Esophagus muscularis mucosa (tissue), 4 donors: ENCODE measurements at regions not wholly inside any gene's neighbourhood (a gene's known extent, or its start where the extent isn't known, plus 50 kb on each side); places are given as distances from the start of the nearest gene placed in this dataset.

Source experiments
- DNase-seq: peaks from one replicate; pipeline ENCODE4 v3.0.0-alpha.2; 2017; ENCODE audit errors: extremely low spot score
- H3K27ac ChIP-seq, 4 donors: fragments of 200-600 bp; sonication (generic); replicated peaks in 1 of 4; 1 replicate in 3 of 4; 2 replicates in 1 of 4; pipeline ENCODE4 v1.5.1; 2016 to 2019; ENCODE audit warnings: mild to moderate bottlenecking in 1 of 4
- H3K27me3 ChIP-seq, 4 donors: fragments of 200-600 bp; sonication (generic); one replicate each; pipeline versions ENCODE4 v1.5.1 to v1.6.0; 2016 to 2019
- H3K36me3 ChIP-seq, 4 donors: fragments of 200-600 bp; sonication (generic); one replicate each; pipeline ENCODE4 v1.5.1; 2016 to 2019
- H3K4me1 ChIP-seq, 4 donors: fragments of 200-600 bp; sonication (generic); one replicate each; pipeline ENCODE4 v1.5.1; 2016 to 2019
- H3K4me3 ChIP-seq, 4 donors: fragments of 200-600 bp; sonication (generic); 1 replicate in 2 of 4; 2 replicates in 2 of 4; pipeline ENCODE4 v1.5.1; 2016 to 2019; ENCODE audit warnings: mild to moderate bottlenecking in 4 of 4, moderate library complexity in 1 of 4
- H3K9me3 ChIP-seq, 4 donors: fragments of 200-600 bp; sonication (generic); 1 replicate in 3 of 4; 2 replicates in 1 of 4; pipeline ENCODE4 v1.5.1; 2016 to 2019
- CTCF ChIP-seq, 3 experiments: fragments of 200-600 bp in 2 of 3; fragments of 450-650 bp in 1 of 3; sonication (generic) in 2 of 3; IDR thresholded peaks; one replicate each; pipeline ENCODE4 v1.5.1; 2017 to 2019; ENCODE audit warnings: antibody characterized with exemption in 3 of 3, mild to moderate bottlenecking in 2 of 3, moderate library complexity in 1 of 3
- EP300 ChIP-seq: sonication (generic); formaldehyde crosslinking; IDR thresholded peaks from one replicate; pipeline ENCODE4 v1.6.1; 2017; ENCODE audit warnings: antibody characterized with exemption
- POLR2A ChIP-seq: fragments of 450-650 bp; IDR thresholded peaks from one replicate; pipeline ENCODE4 v1.6.1; 2017; ENCODE audit warnings: antibody characterized with exemption, moderate library complexity, mild to moderate bottlenecking, low read depth
- POLR2AphosphoS5 ChIP-seq, 2 donors: sonication (generic); formaldehyde crosslinking; IDR thresholded peaks; one replicate each; pipeline ENCODE4 v1.6.1; 2017; ENCODE audit warnings: antibody characterized with exemption in 2 of 2
- WGBS: methylation state at CpG from one replicate; pipeline ENCODE4 v1.1.5; 2018; 5-methylcytosine and 5-hydroxymethylcytosine counted together
- intact Hi-C: fragments of 100-400 bp; cut with DNase I; formaldehyde crosslinking; loops from one replicate; pipeline ENCODE4 v1.15.1; 2023

GRCh38 chr1:58214674-58215073 is 331.9 kb downstream of the OMA1 start:
- 89% methylated on average over 1 of the region's 1 CpG for WGBS
- Histone ChIP-seq H3K27me3 (no peaks in the 10 kb centered on the region), H3K36me3 (no peaks in the 10 kb centered on the region), H3K27ac (no peak overlapping the region), H3K4me3 (no peak overlapping the region), H3K9me3 (no peaks in the 10 kb centered on the region), H3K4me1 (no peaks in the 10 kb centered on the region)
- no peak for DNase-seq
- intact Hi-C loops = no loop called here
- TF ChIP-seq POLR2A (no peak), EP300 (no peak), CTCF (IDR thresholded peaks at IDR 0.05) (no peak), POLR2AphosphoS5 (IDR thresholded peaks at IDR 0.05) (no peak)

- H3K27me3 ChIP-seq = no peaks in the 10 kb centered on the region
- TF ChIP-seq POLR2A = no peak
- TF ChIP-seq CTCF (IDR thresholded peaks at IDR 0.05) = no peak
- no peak for TF ChIP-seq EP300
- no peak for TF ChIP-seq POLR2AphosphoS5 (IDR thresholded peaks at IDR 0.05)
- H3K4me1 ChIP-seq = no peaks in the 10 kb centered on the region
- no peak overlapping the region for H3K4me3 ChIP-seq
- H3K9me3 ChIP-seq = no peaks in the 10 kb centered on the region
- no peak overlapping the region for H3K27ac ChIP-seq
- H3K36me3 ChIP-seq = no peaks in the 10 kb centered on the region
- intact Hi-C loops = no loop called here
- DNase-seq = no peak
- 28% methylated on average over 3 of the region's 3 CpGs for WGBS
These were observed 334.7 kb downstream of the OMA1 start for GRCh38 chr1:58211869-58212268.

- H3K4me3 ChIP-seq = no peak overlapping the region
- intact Hi-C loops = no loop called here
- H3K27ac ChIP-seq = no peak overlapping the region
- no peaks in the 10 kb centered on the region for H3K4me1 ChIP-seq
- H3K9me3 ChIP-seq = no peaks in the 10 kb centered on the region
- no peak for DNase-seq
- no peak for TF ChIP-seq POLR2AphosphoS5 (IDR thresholded peaks at IDR 0.05)
- no peak for TF ChIP-seq CTCF (IDR thresholded peaks at IDR 0.05)
- TF ChIP-seq POLR2A = no peak
- TF ChIP-seq EP300 = no peak
- no peaks in the 10 kb centered on the region for H3K27me3 ChIP-seq
- 68% methylated on average over 3 of the region's 3 CpGs for WGBS
- no peaks in the 10 kb centered on the region for H3K36me3 ChIP-seq
These were observed 337.0 kb downstream of the OMA1 start for GRCh38 chr1:58209575-58209974.

GRCh38 chr1:58206749-58207148 is 339.8 kb downstream of the OMA1 start:
- WGBS = 90% methylated on average over 1 of the region's 1 CpG
- no peak overlapping the region for H3K27ac ChIP-seq
- TF ChIP-seq CTCF (IDR thresholded peaks at IDR 0.05) = no peak
- no peak for TF ChIP-seq POLR2AphosphoS5 (IDR thresholded peaks at IDR 0.05)
- no peak for TF ChIP-seq EP300
- TF ChIP-seq POLR2A = no peak
- DNase-seq = no peak
- no peaks in the 10 kb centered on the region for H3K27me3 ChIP-seq
- H3K9me3 ChIP-seq = no peaks in the 10 kb centered on the region
- intact Hi-C loops = no loop called here
- H3K4me1 ChIP-seq = no peaks in the 10 kb centered on the region
- H3K4me3 ChIP-seq = no peak overlapping the region
- no peaks in the 10 kb centered on the region for H3K36me3 ChIP-seq

GRCh38 chr1:58204284-58204683 is 342.2 kb downstream of the OMA1 start:
- H3K9me3 ChIP-seq = no peaks in the 10 kb centered on the region
- DNase-seq = no peak
- no peaks in the 10 kb centered on the region for H3K36me3 ChIP-seq
- 84% methylated on average over 3 of the region's 3 CpGs for WGBS
- TF ChIP-seq EP300 (no peak), CTCF (IDR thresholded peaks at IDR 0.05) (no peak), POLR2AphosphoS5 (IDR thresholded peaks at IDR 0.05) (no peak), POLR2A (no peak)
- no peaks in the 10 kb centered on the region for H3K27me3 ChIP-seq
- no peak overlapping the region for H3K27ac ChIP-seq
- intact Hi-C loops = no loop called here
- H3K4me1 ChIP-seq = no peaks in the 10 kb centered on the region
- H3K4me3 ChIP-seq = no peak overlapping the region
